GM18498 (cell line): ENCODE measurements at regions not wholly inside any gene's neighbourhood (a gene's known extent, or its start where the extent isn't known, plus 50 kb on each side); places are given as distances from the start of the nearest gene placed in this dataset.
"Not testable (repeated sequence)": the region's sequence is repeated elsewhere in the genome, so short reads cannot be mapped to it uniquely, and the experiment has no call there.

Experiments used
- ATAC-seq: cut with Tn5 transposase; IDR thresholded peaks from one replicate; pipeline ENCODE4 v1.9.1; 2021; ENCODE audit warnings: mild to moderate bottlenecking, moderate library complexity; ENCODE audit not compliant: unreplicated experiment

- no peak for ATAC-seq
These were observed 56.3 kb downstream of the SOX14 start for GRCh38 chr3:137820366-137820765.

GRCh38 chr3:137835096-137835495, 71.0 kb downstream of the SOX14 start:
- ATAC-seq = no peak

- ATAC-seq = no peak
These were observed 81.1 kb downstream of the SOX14 start for GRCh38 chr3:137845194-137845593.

- ATAC-seq = no peak
These were observed 81.6 kb downstream of the SOX14 start for GRCh38 chr3:137845666-137846065.

- no peak for ATAC-seq
These were observed 88.3 kb downstream of the SOX14 start for GRCh38 chr3:137852391-137852830.

- ATAC-seq = no peak
These were observed 90.6 kb downstream of the SOX14 start for GRCh38 chr3:137854533-137855261.

GRCh38 chr3:137866001-137866400, 101.9 kb downstream of the SOX14 start:
- no peak for ATAC-seq

GRCh38 chr3:137866933-137867332, 102.8 kb downstream of the SOX14 start:
- no peak for ATAC-seq

GRCh38 chr3:137867611-137868010, 103.5 kb downstream of the SOX14 start:
- ATAC-seq = no peak

- ATAC-seq = no peak
These were observed 104.9 kb downstream of the SOX14 start for GRCh38 chr3:137869022-137869421.

- not testable (repeated sequence) for ATAC-seq
These were observed 108.5 kb downstream of the SOX14 start for GRCh38 chr3:137872589-137872988.

- not testable (repeated sequence) for ATAC-seq
These were observed 113.1 kb upstream of the CLDN18 start for GRCh38 chr3:137896842-137897241.

- ATAC-seq = no peak
These were observed 102.8 kb upstream of the CLDN18 start for GRCh38 chr3:137906985-137907649.

- ATAC-seq = no peak
These were observed 85.3 kb upstream of the CLDN18 start for GRCh38 chr3:137924628-137925027.

GRCh38 chr3:137925080-137925479, 84.9 kb upstream of the CLDN18 start:
- ATAC-seq = no peak

- ATAC-seq = no peak
These were observed 83.0 kb upstream of the CLDN18 start for GRCh38 chr3:137926991-137927390.

- no peak for ATAC-seq
These were observed 79.0 kb upstream of the CLDN18 start for GRCh38 chr3:137930976-137931375.

- ATAC-seq = no peak
These were observed 71.1 kb upstream of the CLDN18 start for GRCh38 chr3:137938876-137939275.

- no peak for ATAC-seq
These were observed 65.4 kb upstream of the CLDN18 start for GRCh38 chr3:137944593-137944992.

GRCh38 chr3:137946356-137946973, 63.5 kb upstream of the CLDN18 start:
- peak; percentile 74 for ATAC-seq

GRCh38 chr3:137947117-137947516, 62.8 kb upstream of the CLDN18 start:
- no peak for ATAC-seq
